WTC11 (cell line): ENCODE measurements at regions not wholly inside any gene's neighbourhood (a gene's known extent, or its start where the extent isn't known, plus 50 kb on each side); places are given as distances from the start of the nearest gene placed in this dataset.

Source experiments
- ATAC-seq: fragments of 200-7000 bp; cut with Tn5 transposase; 2 replicates; pipeline ENCODE4 v1.10.0; 2021; ENCODE audit warnings: mild to moderate bottlenecking, moderate library complexity
- CTCF ChIA-PET: fragments of 300-600 bp; sonication (Branson Sonifier 250); formaldehyde crosslinking; loops from one replicate; lab custom pipeline; 2021; ENCODE audit warnings: antibody characterized with exemption; lab: Charles Lee
- POLR2A ChIA-PET: fragments of 350-600 bp; sonication (Branson Sonifier 250); formaldehyde crosslinking; loops from one replicate; lab custom pipeline; 2021; ENCODE audit warnings: antibody characterized with exemption; lab: Charles Lee
- DNase-seq: peaks from one replicate; pipeline ENCODE4 v3.0.0; 2021; ENCODE audit warnings: low spot score
- H3K27ac Mint-ChIP-seq: 2 replicates; pipeline ENCODE4 v1.8.0; 2021; ENCODE audit warnings: mixed read lengths
- H3K27me3 Mint-ChIP-seq: 2 replicates; pipeline ENCODE4 v1.8.0; 2021; ENCODE audit warnings: low read depth, mild to moderate bottlenecking, moderate library complexity, mixed read lengths
- H3K36me3 Mint-ChIP-seq: 2 replicates; pipeline ENCODE4 v1.8.0; 2021; ENCODE audit warnings: mixed read lengths
- H3K4me1 Mint-ChIP-seq: 2 replicates; pipeline ENCODE4 v1.8.0; 2022; ENCODE audit warnings: mixed read lengths
- H3K4me3 Mint-ChIP-seq: 2 replicates; pipeline ENCODE4 v1.8.0; 2021; ENCODE audit warnings: mild to moderate bottlenecking, moderate library complexity, mixed read lengths
- H3K9me3 Mint-ChIP-seq: 2 replicates; pipeline ENCODE4 v1.8.0; 2021; ENCODE audit warnings: mixed read lengths
- EMX1 ChIP-seq: fragments of 250-450 bp; sonication (Bioruptor Pico); IDR thresholded peaks from 2 replicates; pipeline ENCODE4 v1.8.0; 2021; ENCODE audit warnings: mild to moderate bottlenecking
- FOXJ3 ChIP-seq: sonication (generic); formaldehyde crosslinking; IDR thresholded peaks from 2 replicates; pipeline ENCODE4 v1.9.0; 2021; ENCODE audit warnings: missing genetic modification reagents, mild to moderate bottlenecking, borderline replicate concordance
- GABPB1 ChIP-seq: sonication (generic); formaldehyde crosslinking; IDR thresholded peaks from 2 replicates; pipeline ENCODE4 v1.8.1; 2023; ENCODE audit warnings: mild to moderate bottlenecking, missing genetic modification reagents
- GRHL2 ChIP-seq: fragments of 250-450 bp; sonication (Bioruptor Pico); IDR thresholded peaks from 2 replicates; pipeline ENCODE4 v1.8.0; 2022; ENCODE audit warnings: mild to moderate bottlenecking, moderate library complexity; ENCODE audit not compliant: insufficient replicate concordance, severe bottlenecking
- KAT7 ChIP-seq: sonication (generic); formaldehyde crosslinking; IDR thresholded peaks from 2 replicates; pipeline ENCODE4 v1.8.1; 2023; ENCODE audit warnings: missing genetic modification reagents, mild to moderate bottlenecking, borderline replicate concordance
- NFATC4 ChIP-seq: fragments of 250-450 bp; sonication (Bioruptor Pico); IDR thresholded peaks from 2 replicates; pipeline ENCODE4 v1.9.0; 2021; ENCODE audit warnings: mild to moderate bottlenecking
- PRRX2 ChIP-seq: fragments of 250-450 bp; sonication (Bioruptor Pico); IDR thresholded peaks from 2 replicates; pipeline ENCODE4 v1.8.0; 2021; ENCODE audit warnings: mild to moderate bottlenecking
- SMAD3 ChIP-seq: sonication (generic); formaldehyde crosslinking; IDR thresholded peaks from 2 replicates; pipeline ENCODE4 v1.8.0; 2022; ENCODE audit warnings: missing genetic modification reagents, mild to moderate bottlenecking, borderline replicate concordance
- SOX15 ChIP-seq: fragments of 250-450 bp; sonication (Bioruptor Pico); IDR thresholded peaks from 2 replicates; pipeline ENCODE4 v1.9.0; 2021; ENCODE audit warnings: mild to moderate bottlenecking
- TEAD4 ChIP-seq: sonication (generic); formaldehyde crosslinking; IDR thresholded peaks from 2 replicates; pipeline ENCODE4 v1.8.0; 2022; ENCODE audit warnings: mild to moderate bottlenecking, missing genetic modification reagents
- ZBTB21 ChIP-seq: sonication (generic); formaldehyde crosslinking; IDR thresholded peaks from 2 replicates; pipeline ENCODE4 v1.8.1; 2023; ENCODE audit warnings: mild to moderate bottlenecking, missing genetic modification reagents, borderline replicate concordance
- ZNF232 ChIP-seq: sonication (generic); formaldehyde crosslinking; IDR thresholded peaks from 2 replicates; pipeline ENCODE4 v1.8.0; 2022; ENCODE audit warnings: mild to moderate bottlenecking, missing genetic modification reagents
- TF ChIP-seq, protein P1 (sequence below): sonication (generic); formaldehyde crosslinking; IDR thresholded peaks from 2 replicates; pipeline ENCODE4 v1.8.1; 2022; ENCODE audit warnings: mild to moderate bottlenecking, moderate library complexity, missing genetic modification reagents
- TF ChIP-seq, protein P2 (sequence below): sonication (generic); formaldehyde crosslinking; IDR thresholded peaks from 2 replicates; pipeline ENCODE4 v1.8.1; 2022; ENCODE audit warnings: low read depth, mild to moderate bottlenecking, moderate library complexity, missing genetic modification reagents, borderline replicate concordance
- TF ChIP-seq, protein P3 (sequence below): fragments of 250-450 bp; sonication (Bioruptor Pico); conservative IDR thresholded peaks from 2 replicates; pipeline ENCODE4 v1.9.0; 2021; ENCODE audit warnings: mild to moderate bottlenecking
- TF ChIP-seq, protein P4 (sequence below): fragments of 250-450 bp; sonication (Bioruptor Pico); IDR thresholded peaks from 2 replicates; pipeline ENCODE4 v1.8.0; 2021; ENCODE audit warnings: mild to moderate bottlenecking
- TF ChIP-seq, protein P5 (sequence below): sonication (generic); formaldehyde crosslinking; IDR thresholded peaks from 2 replicates; pipeline ENCODE4 v1.8.0; 2022; ENCODE audit warnings: mild to moderate bottlenecking, missing genetic modification reagents

DNA sequence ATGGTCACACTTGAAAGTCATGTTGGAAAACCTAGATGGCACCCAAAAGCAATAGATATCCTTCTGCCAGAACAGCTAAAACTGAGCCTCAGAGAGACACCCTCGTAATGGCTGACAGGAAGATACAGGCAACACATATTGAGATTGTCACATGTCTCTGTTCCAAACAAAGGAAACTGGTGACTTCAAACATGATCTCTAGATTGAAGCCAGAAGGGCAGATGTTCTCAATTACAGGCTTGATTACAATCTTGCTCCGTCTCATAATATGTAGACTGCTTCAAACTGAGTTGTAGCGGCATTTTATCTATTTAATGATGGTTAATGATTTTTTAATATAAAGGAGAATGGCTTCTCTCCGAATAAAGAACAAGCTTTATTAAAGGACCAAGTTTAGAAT is 774.3 kb downstream of the KCTD16 start:
- ChIA-PET POLR2A (interaction anchor here (0.6 kb wide), 1 partner anchor 12 kb away, joined by 3 read pairs; no protein-coding TSS in a partner anchor), CTCF (no interaction called here)
- H3K27ac Mint-ChIP-seq = no peak overlapping the region
- H3K4me1 Mint-ChIP-seq = peaks cover 11% of the 10 kb centered on the region
- H3K36me3 Mint-ChIP-seq = no peaks in the 10 kb centered on the region
- H3K4me3 Mint-ChIP-seq = no peak overlapping the region
- no peak for TF ChIP-seq KAT7 (CRISPR knock-in tag)
- TF ChIP-seq TEAD4 (CRISPR knock-in tag) = no peak
- TF ChIP-seq GABPB1 (CRISPR knock-in tag) = no peak
- TF ChIP-seq FOXJ3 (CRISPR knock-in tag) = no peak
- TF ChIP-seq PRRX2 (CRISPR knock-in tag) = no peak
- TF ChIP-seq SMAD3 (CRISPR knock-in tag) = no peak
- TF ChIP-seq, protein P1, sequence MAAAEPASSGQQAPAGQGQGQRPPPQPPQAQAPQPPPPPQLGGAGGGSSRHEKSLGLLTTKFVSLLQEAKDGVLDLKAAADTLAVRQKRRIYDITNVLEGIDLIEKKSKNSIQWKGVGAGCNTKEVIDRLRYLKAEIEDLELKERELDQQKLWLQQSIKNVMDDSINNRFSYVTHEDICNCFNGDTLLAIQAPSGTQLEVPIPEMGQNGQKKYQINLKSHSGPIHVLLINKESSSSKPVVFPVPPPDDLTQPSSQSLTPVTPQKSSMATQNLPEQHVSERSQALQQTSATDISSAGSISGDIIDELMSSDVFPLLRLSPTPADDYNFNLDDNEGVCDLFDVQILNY (CRISPR knock-in tag) = no peak
- TF ChIP-seq, protein P2, sequence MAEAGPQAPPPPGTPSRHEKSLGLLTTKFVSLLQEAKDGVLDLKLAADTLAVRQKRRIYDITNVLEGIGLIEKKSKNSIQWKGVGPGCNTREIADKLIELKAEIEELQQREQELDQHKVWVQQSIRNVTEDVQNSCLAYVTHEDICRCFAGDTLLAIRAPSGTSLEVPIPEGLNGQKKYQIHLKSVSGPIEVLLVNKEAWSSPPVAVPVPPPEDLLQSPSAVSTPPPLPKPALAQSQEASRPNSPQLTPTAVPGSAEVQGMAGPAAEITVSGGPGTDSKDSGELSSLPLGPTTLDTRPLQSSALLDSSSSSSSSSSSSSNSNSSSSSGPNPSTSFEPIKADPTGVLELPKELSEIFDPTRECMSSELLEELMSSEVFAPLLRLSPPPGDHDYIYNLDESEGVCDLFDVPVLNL = no peak
- no peak for TF ChIP-seq NFATC4 (CRISPR knock-in tag)
- TF ChIP-seq, protein P3, sequence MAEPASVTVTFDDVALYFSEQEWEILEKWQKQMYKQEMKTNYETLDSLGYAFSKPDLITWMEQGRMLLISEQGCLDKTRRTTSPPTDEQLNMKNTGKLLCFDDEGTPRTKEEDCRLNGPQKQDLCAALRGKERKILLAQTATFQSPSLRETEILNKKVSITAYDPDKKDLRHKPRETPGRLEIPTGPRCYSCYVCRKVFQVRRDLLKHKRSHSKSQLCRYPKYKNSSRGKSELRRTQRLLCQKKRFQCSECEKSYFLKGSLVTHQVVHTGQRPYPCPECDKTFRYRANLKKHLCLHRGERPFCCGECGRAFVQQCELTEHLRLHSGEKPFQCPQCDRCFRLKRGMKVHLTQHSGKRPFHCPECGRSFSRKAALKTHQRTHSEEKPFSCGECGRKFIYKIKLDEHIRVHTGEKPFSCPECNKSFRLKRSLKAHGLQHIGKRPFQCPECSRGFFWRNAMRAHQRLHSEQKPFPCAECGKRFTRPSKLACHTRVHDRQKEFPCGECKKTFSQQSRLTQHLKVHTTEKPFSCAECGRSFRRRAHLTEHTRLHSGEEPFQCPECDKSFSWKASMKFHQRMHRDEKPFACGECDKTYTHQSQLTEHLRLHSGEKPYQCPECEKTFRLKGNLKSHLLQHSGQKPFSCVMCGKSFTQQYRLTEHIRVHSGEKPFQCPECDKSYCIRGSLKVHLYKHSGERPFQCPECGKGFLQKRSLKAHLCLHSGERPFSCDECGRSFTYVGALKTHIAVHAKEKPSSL (CRISPR knock-in tag) = no peak
- TF ChIP-seq GRHL2 = no peak
- TF ChIP-seq SOX15 = no peak
- ATAC-seq (no peak), DNase-seq (no peak)
- no peaks in the 10 kb centered on the region for H3K27me3 Mint-ChIP-seq
- no peaks in the 10 kb centered on the region for H3K9me3 Mint-ChIP-seq

DNA sequence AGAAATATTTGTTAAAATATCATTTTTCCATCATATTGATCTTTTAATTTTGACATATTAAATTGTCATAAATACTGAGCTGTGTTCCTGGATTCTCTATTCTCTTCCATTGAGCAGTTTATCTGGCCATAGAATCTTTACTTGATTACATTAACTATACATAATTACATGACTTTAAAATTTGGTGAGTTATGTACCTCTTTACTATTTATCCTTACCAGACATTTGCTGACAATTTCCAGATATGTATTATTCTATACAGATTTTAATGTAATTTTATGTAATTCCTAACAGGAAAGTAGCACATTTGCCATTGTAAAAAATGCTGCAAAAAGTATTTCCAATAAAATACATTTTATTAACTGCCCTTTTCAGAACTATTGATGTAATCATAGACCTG is 770.3 kb downstream of the KCTD16 start:
- ChIA-PET POLR2A (no interaction called here), CTCF (no interaction called here)
- H3K4me3 Mint-ChIP-seq = no peak overlapping the region
- TF ChIP-seq, protein P4, sequence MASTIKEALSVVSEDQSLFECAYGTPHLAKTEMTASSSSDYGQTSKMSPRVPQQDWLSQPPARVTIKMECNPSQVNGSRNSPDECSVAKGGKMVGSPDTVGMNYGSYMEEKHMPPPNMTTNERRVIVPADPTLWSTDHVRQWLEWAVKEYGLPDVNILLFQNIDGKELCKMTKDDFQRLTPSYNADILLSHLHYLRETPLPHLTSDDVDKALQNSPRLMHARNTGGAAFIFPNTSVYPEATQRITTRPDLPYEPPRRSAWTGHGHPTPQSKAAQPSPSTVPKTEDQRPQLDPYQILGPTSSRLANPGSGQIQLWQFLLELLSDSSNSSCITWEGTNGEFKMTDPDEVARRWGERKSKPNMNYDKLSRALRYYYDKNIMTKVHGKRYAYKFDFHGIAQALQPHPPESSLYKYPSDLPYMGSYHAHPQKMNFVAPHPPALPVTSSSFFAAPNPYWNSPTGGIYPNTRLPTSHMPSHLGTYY (CRISPR knock-in tag) = no peak
- TF ChIP-seq SOX15 (no peak), EMX1 (CRISPR knock-in tag) (no peak), ZBTB21 (CRISPR knock-in tag) (no peak), ZNF232 (no peak), PRRX2 (CRISPR knock-in tag) (no peak)
- TF ChIP-seq, protein P5, sequence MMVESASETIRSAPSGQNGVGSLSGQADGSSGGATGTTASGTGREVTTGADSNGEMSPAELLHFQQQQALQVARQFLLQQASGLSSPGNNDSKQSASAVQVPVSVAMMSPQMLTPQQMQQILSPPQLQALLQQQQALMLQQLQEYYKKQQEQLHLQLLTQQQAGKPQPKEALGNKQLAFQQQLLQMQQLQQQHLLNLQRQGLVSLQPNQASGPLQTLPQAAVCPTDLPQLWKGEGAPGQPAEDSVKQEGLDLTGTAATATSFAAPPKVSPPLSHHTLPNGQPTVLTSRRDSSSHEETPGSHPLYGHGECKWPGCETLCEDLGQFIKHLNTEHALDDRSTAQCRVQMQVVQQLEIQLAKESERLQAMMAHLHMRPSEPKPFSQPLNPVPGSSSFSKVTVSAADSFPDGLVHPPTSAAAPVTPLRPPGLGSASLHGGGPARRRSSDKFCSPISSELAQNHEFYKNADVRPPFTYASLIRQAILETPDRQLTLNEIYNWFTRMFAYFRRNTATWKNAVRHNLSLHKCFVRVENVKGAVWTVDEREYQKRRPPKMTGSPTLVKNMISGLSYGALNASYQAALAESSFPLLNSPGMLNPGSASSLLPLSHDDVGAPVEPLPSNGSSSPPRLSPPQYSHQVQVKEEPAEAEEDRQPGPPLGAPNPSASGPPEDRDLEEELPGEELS (CRISPR knock-in tag) = no peak
- TF ChIP-seq, all 79 proteins: peak for 0
- Mint-ChIP-seq H3K4me1 (peaks cover 8% of the 10 kb centered on the region), H3K27me3 (no peaks in the 10 kb centered on the region), H3K9me3 (no peaks in the 10 kb centered on the region), H3K27ac (no peak overlapping the region), H3K36me3 (no peaks in the 10 kb centered on the region)
- no peak for DNase-seq
- no peak for ATAC-seq
